HG03108 (cell line): ENCODE measurements at regions not wholly inside any gene's neighbourhood (a gene's known extent, or its start where the extent isn't known, plus 50 kb on each side); places are given as distances from the start of the nearest gene placed in this dataset.

Experiments used
- ATAC-seq: cut with Tn5 transposase; IDR thresholded peaks from one replicate; pipeline ENCODE4 v1.9.1; 2021; ENCODE audit warnings: moderate library complexity; ENCODE audit not compliant: unreplicated experiment

GRCh38 chr17:77726549-77727006 lies 231.9 kb upstream of the TNRC6C start:
- ATAC-seq: no peak

- ATAC-seq: no peak
Measured at GRCh38 chr17:77727037-77727615, 231.4 kb upstream of the TNRC6C start.

GRCh38 chr17:77728474-77728795 lies 230.1 kb upstream of the TNRC6C start:
- no peak for ATAC-seq

- no peak for ATAC-seq
Measured at GRCh38 chr17:77728871-77729270, 229.6 kb upstream of the TNRC6C start.

- ATAC-seq: no peak
Measured at GRCh38 chr17:77729587-77729986, 228.9 kb upstream of the TNRC6C start.

GRCh38 chr17:77730376-77730775 lies 228.1 kb upstream of the TNRC6C start:
- no peak for ATAC-seq

- ATAC-seq: no peak
Measured at GRCh38 chr17:77733576-77734296, 224.8 kb upstream of the TNRC6C start.

GRCh38 chr17:77734371-77735080 lies 224.0 kb upstream of the TNRC6C start:
- no peak for ATAC-seq

- ATAC-seq: no peak
Measured at GRCh38 chr17:77735081-77735565, 223.4 kb upstream of the TNRC6C start.

GRCh38 chr17:77735566-77736198 lies 222.8 kb upstream of the TNRC6C start:
- ATAC-seq: no peak

- no peak for ATAC-seq
Measured at GRCh38 chr17:77736199-77736585, 222.3 kb upstream of the TNRC6C start.

GRCh38 chr17:77736721-77737120 lies 221.8 kb upstream of the TNRC6C start:
- ATAC-seq: no peak

- ATAC-seq: no peak
Measured at GRCh38 chr17:77737442-77738265, 220.8 kb upstream of the TNRC6C start.

GRCh38 chr17:77738751-77739531 lies 219.6 kb upstream of the TNRC6C start:
- no peak for ATAC-seq

GRCh38 chr17:77740481-77740880 lies 218.0 kb upstream of the TNRC6C start:
- ATAC-seq: no peak

- ATAC-seq: no peak
Measured at GRCh38 chr17:77741109-77741508, 217.4 kb upstream of the TNRC6C start.

- no peak for ATAC-seq
Measured at GRCh38 chr17:77742579-77742978, 215.9 kb upstream of the TNRC6C start.

- ATAC-seq: no peak
Measured at GRCh38 chr17:77744066-77744988, 214.2 kb upstream of the TNRC6C start.

- ATAC-seq: no peak
Measured at GRCh38 chr17:77745702-77746101, 212.8 kb upstream of the TNRC6C start.
